Tibial artery (tissue), 4 donors: ENCODE measurements at regions not wholly inside any gene's neighbourhood (a gene's known extent, or its start where the extent isn't known, plus 50 kb on each side); places are given as distances from the start of the nearest gene placed in this dataset.

Experiments used
- DNase-seq, 2 donors: peaks; one replicate each; pipeline ENCODE4 v3.0.0-alpha.2; 2019
- H3K27ac ChIP-seq, 2 donors: fragments of 200-600 bp; sonication (generic) in 1 of 2; 1 replicate in 1 of 2; 2 replicates in 1 of 2; pipeline ENCODE4 v1.5.1; 2018 to 2019; ENCODE audit warnings: mild to moderate bottlenecking in 1 of 2
- H3K27me3 ChIP-seq, 2 donors: fragments of 200-600 bp; sonication (generic) in 1 of 2; one replicate each; pipeline versions ENCODE4 v1.5.1 to v1.6.0; 2016 to 2019
- H3K36me3 ChIP-seq, 3 donors: fragments of 200-600 bp; sonication (generic) in 2 of 3; one replicate each; pipeline ENCODE4 v1.5.1; 2016 to 2019; ENCODE audit warnings: mild to moderate bottlenecking in 2 of 3
- H3K4me1 ChIP-seq, 4 donors: fragments of 200-600 bp; sonication (generic) in 2 of 4; 1 replicate in 3 of 4; 2 replicates in 1 of 4; pipeline ENCODE4 v1.5.1; 2016 to 2019
- H3K4me3 ChIP-seq, 2 donors: fragments of 200-600 bp; sonication (generic) in 1 of 2; 1 replicate in 1 of 2; 2 replicates in 1 of 2; pipeline ENCODE4 v1.5.1; 2018 to 2019; ENCODE audit warnings: mild to moderate bottlenecking in 2 of 2
- H3K9me3 ChIP-seq, 3 donors: fragments of 200-600 bp; sonication (generic) in 1 of 3; one replicate each; pipeline ENCODE4 v1.5.1; 2016 to 2019
- CTCF ChIP-seq, 2 experiments: fragments of 200-600 bp in 1 of 2; fragments of 450-650 bp in 1 of 2; IDR thresholded peaks; one replicate each; pipeline ENCODE4 v1.5.1; 2017 to 2019; ENCODE audit warnings: antibody characterized with exemption in 2 of 2, mild to moderate bottlenecking in 1 of 2, moderate library complexity in 1 of 2
- intact Hi-C: fragments of 100-400 bp; cut with DNase I; formaldehyde crosslinking; loops from one replicate; pipeline ENCODE4 v1.15.0; 2023; ENCODE audit warnings: low total_unique reads

DNA sequence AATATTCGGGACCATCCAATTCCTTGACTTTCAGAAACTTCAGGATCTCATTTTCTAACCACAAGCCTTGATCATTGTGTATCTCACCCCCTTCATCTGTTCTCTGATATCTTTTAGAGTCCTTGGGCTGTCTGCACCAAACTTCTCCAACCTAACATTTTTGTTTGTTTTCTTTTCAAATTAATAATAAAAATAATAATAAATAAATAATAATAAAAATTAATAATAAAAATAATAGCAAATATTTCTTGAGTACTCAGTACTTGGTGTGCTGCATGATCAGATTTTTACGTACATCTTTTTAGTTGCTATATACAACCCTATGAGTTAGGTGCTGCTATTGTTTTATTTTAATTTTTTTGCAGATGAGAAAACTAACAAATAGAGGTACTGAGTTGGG lies 70.2 kb upstream of the TPRG1 start:
- H3K4me3 ChIP-seq = no peak overlapping the region
- H3K27me3 ChIP-seq = no peaks in the 10 kb centered on the region
- H3K36me3 ChIP-seq = no peaks in the 10 kb centered on the region
- H3K9me3 ChIP-seq = no peaks in the 10 kb centered on the region
- peak overlapping the region; percentile 86 to 91 for H3K27ac ChIP-seq
- intact Hi-C loops = no loop called here
- no peak for DNase-seq
- peaks cover 0 to 40% (median 31%) of the 10 kb centered on the region in 4 donors for H3K4me1 ChIP-seq
- TF ChIP-seq CTCF (IDR thresholded peaks at IDR 0.05) = no peak

DNA sequence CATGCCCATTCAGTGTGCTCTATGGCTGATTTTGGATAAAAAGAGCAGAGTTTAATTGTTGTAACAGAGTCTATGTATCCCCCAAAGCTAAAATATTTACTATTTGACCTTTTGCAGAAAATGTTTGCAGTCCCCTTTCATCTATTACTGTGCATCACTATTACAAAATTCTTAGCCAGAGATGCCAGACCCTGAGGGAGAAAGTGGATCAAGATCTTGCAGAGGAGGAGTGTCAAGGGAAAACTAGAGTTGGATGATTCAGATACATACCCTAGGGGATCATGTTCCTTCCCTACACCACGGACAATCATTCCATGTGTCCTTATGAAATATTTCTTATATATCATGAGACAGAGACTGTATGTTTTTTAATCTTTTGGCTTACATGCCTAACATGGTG lies 68.6 kb upstream of the TPRG1 start:
- Histone ChIP-seq H3K36me3 (no peaks in the 10 kb centered on the region), H3K27me3 (no peaks in the 10 kb centered on the region), H3K27ac (no peak overlapping the region), H3K9me3 (no peaks in the 10 kb centered on the region), H3K4me1 (peaks cover 0 to 45% (median 27%) of the 10 kb centered on the region in 4 donors), H3K4me3 (no peak overlapping the region)
- no peak for TF ChIP-seq CTCF (IDR thresholded peaks at IDR 0.05)
- no peak for DNase-seq
- intact Hi-C loops = no loop called here

GRCh38 chr3:189108067-189108466 lies 63.7 kb upstream of the TPRG1 start:
- Histone ChIP-seq H3K27ac (no peak overlapping the region), H3K9me3 (no peaks in the 10 kb centered on the region), H3K4me1 (peaks cover 0 to 19% (median 2%) of the 10 kb centered on the region in 4 donors), H3K36me3 (no peaks in the 10 kb centered on the region), H3K4me3 (no peak overlapping the region), H3K27me3 (no peaks in the 10 kb centered on the region)
- intact Hi-C loops = no loop called here
- no peak for DNase-seq
- TF ChIP-seq CTCF (IDR thresholded peaks at IDR 0.05) = no peak

DNA sequence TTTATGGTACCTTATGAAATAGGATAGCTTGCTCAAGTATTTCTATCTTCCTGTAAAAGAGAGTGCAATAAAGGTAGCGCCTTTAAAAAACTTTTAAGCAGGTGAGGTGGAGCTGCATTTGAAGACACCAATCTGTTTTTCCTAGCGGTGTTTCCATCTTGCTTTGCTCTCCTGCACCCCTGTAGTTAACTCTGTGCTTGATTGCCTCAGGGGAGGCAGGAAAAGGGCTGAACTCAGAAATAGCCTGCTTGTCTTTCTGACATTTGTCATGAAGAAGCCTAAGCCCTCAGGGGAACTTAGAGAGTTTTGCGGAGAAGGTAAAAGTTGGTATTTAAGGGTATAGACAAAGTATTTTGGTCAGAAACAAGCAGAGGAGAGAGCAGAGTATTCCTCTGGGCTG lies 63.0 kb upstream of the TPRG1 start:
- TF ChIP-seq CTCF (IDR thresholded peaks at IDR 0.05) = no peak
- Histone ChIP-seq H3K27ac (no peak overlapping the region), H3K4me3 (no peak overlapping the region), H3K4me1 (peaks cover 0 to 19% (median 2%) of the 10 kb centered on the region in 4 donors), H3K36me3 (no peaks in the 10 kb centered on the region), H3K9me3 (no peaks in the 10 kb centered on the region), H3K27me3 (no peaks in the 10 kb centered on the region)
- intact Hi-C loops = no loop called here
- DNase-seq = no peak

- no peak overlapping the region for H3K4me3 ChIP-seq
- H3K27ac ChIP-seq = no peak overlapping the region
- H3K4me1 ChIP-seq = peaks cover 0 to 19% (median 2%) of the 10 kb centered on the region in 4 donors
Observed at GRCh38 chr3:189109145-189109544, 62.6 kb upstream of the TPRG1 start.

More at GRCh38 chr3:189109145-189109544, 62.6 kb upstream of the TPRG1 start:
- no peaks in the 10 kb centered on the region for H3K9me3 ChIP-seq
- TF ChIP-seq CTCF (IDR thresholded peaks at IDR 0.05) = no peak
- no peaks in the 10 kb centered on the region for H3K27me3 ChIP-seq
- intact Hi-C loops = no loop called here
- DNase-seq = no peak
- H3K36me3 ChIP-seq = no peaks in the 10 kb centered on the region
